ENCODE measurements at regions not wholly inside any gene's neighbourhood (a gene's known extent, or its start where the extent isn't known, plus 50 kb on each side); places are given as distances from the start of the nearest gene placed in this dataset.

DNA sequence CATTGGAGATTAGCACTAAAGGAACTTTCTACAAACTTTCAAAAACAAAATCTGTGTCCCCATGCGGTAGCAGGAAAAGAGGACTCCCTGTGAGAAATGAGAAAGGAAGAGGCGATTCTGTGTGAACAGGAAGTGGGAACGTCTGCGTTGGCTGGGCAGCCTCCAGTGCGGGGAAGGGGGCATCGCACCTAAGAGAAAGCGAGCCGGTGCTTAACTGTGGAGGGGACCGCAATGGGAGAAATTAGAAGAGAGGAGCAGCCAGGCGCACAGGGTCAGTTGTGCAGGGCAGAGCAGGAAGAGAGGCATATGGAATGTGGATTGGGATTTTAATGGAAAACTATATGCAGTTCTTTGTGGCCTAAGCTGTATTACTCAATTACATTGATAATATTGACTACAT, 77.4 kb upstream of the DOCK9 start:
- no peak for TF ChIP-seq CTCF (IDR thresholded peaks at IDR 0.05)
- no peak for TF ChIP-seq POLR2AphosphoS5 (IDR thresholded peaks at IDR 0.05)

Data from breast epithelium (tissue), 3 donors.